ENCODE measurements at regions not wholly inside any gene's neighbourhood (a gene's known extent, or its start where the extent isn't known, plus 50 kb on each side); places are given as distances from the start of the nearest gene placed in this dataset.

DNA sequence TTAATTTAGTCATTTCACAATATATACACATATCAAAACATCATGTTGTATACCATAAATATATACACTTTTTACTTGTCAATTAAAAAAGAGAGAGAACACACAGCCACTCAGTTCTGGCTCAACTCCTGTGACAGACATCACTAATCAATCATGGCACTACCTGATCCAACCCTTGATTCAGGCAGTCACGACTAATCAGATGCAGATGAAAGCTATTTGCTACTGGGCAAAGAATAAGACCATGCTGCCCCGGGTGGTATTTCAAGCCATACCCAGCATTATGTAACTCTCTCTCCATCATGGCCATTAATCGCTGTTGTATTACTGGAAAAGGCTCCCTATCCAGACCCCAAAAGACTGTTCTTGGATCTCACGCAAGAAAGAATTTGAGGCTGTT, 345.7 kb downstream of the HAPSTR1 start:
- WGBS, 2 experiments: 91 to 94% methylated on average over 3 to 4 of the region's 4 CpGs
- no peak overlapping the region for H3K4me3 ChIP-seq (ENCODE audit: insufficient read depth, low read depth, low read length)
- no peak overlapping the region for H3K27ac ChIP-seq (ENCODE audit: insufficient read depth, low read depth, low read length, poor library complexity, severe bottlenecking)
- no peaks in the 10 kb centered on the region for H3K27me3 ChIP-seq (ENCODE audit: control insufficient read depth, insufficient read depth, low read length, poor library complexity, severe bottlenecking)
- no peaks in the 10 kb centered on the region for H3K9me3 ChIP-seq (ENCODE audit: control insufficient read depth, low read length)
- peaks cover 6% of the 10 kb centered on the region for H3K4me1 ChIP-seq (ENCODE audit: control insufficient read depth, insufficient read depth, low read length)
- no peaks in the 10 kb centered on the region for H3K36me3 ChIP-seq (ENCODE audit: control insufficient read depth, insufficient read depth, low read length)

DNA sequence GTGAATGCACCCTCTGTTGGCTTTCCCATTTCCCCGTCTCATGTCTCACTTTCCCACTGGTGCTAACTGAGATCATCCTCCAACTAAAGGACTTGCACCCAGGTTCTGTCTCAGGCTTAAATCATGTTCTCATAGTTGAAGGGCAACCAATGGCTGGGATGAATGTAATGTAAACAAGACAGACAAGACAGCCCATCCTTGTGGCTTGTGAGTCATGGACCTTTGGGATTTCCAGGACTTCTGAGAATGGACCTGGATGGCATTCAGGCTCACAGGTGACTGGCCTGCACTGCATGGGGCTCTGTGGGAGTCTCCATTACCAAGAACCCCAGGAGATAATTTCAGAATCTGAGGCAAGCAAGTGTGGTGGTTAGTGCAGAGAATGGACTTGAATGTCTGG, 347.5 kb downstream of the HAPSTR1 start:
- Histone ChIP-seq H3K27me3 (ENCODE audit: control insufficient read depth, insufficient read depth, low read length, poor library complexity, severe bottlenecking) (no peaks in the 10 kb centered on the region), H3K9me3 (ENCODE audit: control insufficient read depth, low read length) (no peaks in the 10 kb centered on the region), H3K27ac (ENCODE audit: insufficient read depth, low read depth, low read length, poor library complexity, severe bottlenecking) (no peak overlapping the region), H3K36me3 (ENCODE audit: control insufficient read depth, insufficient read depth, low read length) (no peaks in the 10 kb centered on the region), H3K4me3 (ENCODE audit: insufficient read depth, low read depth, low read length) (no peak overlapping the region), H3K4me1 (ENCODE audit: control insufficient read depth, insufficient read depth, low read length) (peaks cover 6% of the 10 kb centered on the region)
- 94 to 100% methylated on average over 1 of the region's 1 CpG for WGBS, 2 experiments

DNA sequence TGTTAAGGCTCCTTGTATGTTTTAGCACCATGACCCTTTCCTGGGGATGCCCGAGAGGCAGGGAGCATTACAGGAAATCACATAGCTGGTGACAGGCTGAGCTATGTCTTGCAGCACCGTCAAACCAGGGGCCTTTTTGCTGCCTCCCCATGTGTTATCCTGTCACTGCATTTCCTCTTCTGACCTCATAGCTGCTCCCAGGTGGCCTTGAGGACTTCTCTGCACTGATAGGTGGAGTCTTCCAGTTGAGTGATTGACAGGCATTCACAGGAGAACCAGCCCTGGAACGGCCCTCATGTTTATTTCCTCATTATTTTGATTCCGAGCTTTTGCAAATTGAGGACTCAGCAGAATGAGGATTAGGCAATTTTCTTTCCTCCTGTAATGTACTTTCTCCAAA, 349.6 kb downstream of the HAPSTR1 start:
- 59 to 61% methylated on average over 4 of the region's 4 CpGs for WGBS, 2 experiments

DNA sequence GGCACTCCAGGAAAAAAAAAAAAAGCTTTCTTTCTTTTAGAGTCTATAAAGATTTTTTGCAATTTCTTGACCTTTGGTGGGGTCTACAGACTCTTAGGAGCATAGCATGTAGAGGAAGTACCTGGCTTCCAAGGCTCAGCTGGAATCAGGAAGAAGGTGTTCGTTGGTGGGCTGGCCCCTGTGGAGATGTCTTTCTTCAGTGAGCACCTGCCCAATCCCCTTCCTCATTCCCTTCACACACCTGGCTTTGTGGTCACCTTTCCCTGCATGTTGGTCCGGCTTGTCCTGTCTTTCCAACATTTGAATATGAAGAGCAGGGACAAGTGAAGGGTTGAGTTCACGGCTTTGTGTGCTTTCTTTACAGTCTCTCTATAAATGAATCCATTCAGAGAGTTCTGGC, 352.4 kb downstream of the HAPSTR1 start:
- 71 to 77% methylated on average over 3 of the region's 3 CpGs for WGBS, 2 experiments
- no peak overlapping the region for H3K27ac ChIP-seq (ENCODE audit: insufficient read depth, low read depth, low read length, poor library complexity, severe bottlenecking)
- no peaks in the 10 kb centered on the region for H3K9me3 ChIP-seq (ENCODE audit: control insufficient read depth, low read length)
- H3K36me3 ChIP-seq (ENCODE audit: control insufficient read depth, insufficient read depth, low read length): no peaks in the 10 kb centered on the region
- H3K27me3 ChIP-seq (ENCODE audit: control insufficient read depth, insufficient read depth, low read length, poor library complexity, severe bottlenecking): no peaks in the 10 kb centered on the region
- peaks cover 6% of the 10 kb centered on the region for H3K4me1 ChIP-seq (ENCODE audit: control insufficient read depth, insufficient read depth, low read length)
- H3K4me3 ChIP-seq (ENCODE audit: insufficient read depth, low read depth, low read length): no peak overlapping the region

More for the DNA sequence above, 349.6 kb downstream of the HAPSTR1 start:
- no peaks in the 10 kb centered on the region for H3K9me3 ChIP-seq (ENCODE audit: control insufficient read depth, low read length)
- no peak overlapping the region for H3K4me3 ChIP-seq (ENCODE audit: insufficient read depth, low read depth, low read length)
- peaks cover 6% of the 10 kb centered on the region for H3K4me1 ChIP-seq (ENCODE audit: control insufficient read depth, insufficient read depth, low read length)
- no peaks in the 10 kb centered on the region for H3K27me3 ChIP-seq (ENCODE audit: control insufficient read depth, insufficient read depth, low read length, poor library complexity, severe bottlenecking)
- H3K27ac ChIP-seq (ENCODE audit: insufficient read depth, low read depth, low read length, poor library complexity, severe bottlenecking): no peak overlapping the region
- no peaks in the 10 kb centered on the region for H3K36me3 ChIP-seq (ENCODE audit: control insufficient read depth, insufficient read depth, low read length)

DNA sequence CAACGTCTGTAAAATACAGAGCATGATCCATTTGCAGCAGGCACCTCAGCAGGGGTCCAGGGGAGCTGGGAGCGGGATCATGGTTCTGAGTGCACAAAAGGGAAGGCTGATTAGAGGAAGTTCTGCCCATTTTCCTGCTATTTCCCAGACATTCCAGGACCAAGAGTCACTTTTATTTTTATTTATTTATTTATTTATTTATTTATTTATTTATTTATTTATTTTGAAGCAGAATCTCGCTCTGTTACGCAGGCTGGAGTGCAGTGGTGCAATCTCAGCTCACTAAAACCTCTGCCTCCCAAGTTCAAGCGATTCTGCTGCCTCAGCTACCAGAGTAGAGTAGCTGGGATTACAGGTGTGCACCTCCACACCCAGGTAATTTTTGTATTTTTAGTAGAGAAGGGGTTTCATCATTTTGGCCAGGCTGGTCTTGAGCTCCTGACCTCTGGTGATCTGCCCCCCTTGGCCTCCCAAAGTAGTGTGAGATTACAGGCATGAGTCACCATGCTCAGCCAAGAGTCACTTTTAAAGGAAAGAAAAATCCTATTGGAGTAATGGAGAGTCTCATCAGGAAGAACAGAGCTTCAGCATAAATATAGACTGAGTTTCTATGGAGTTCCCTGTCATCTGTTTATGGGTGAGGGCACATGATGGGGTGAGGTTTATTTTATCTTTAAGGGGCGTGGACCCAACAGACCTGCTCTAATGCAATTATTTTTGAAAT, 355.2 kb downstream of the HAPSTR1 start:
- Histone ChIP-seq H3K27me3 (ENCODE audit: control insufficient read depth, insufficient read depth, low read length, poor library complexity, severe bottlenecking) (no peaks in the 10 kb centered on the region), H3K27ac (ENCODE audit: insufficient read depth, low read depth, low read length, poor library complexity, severe bottlenecking) (no peak overlapping the region), H3K36me3 (ENCODE audit: control insufficient read depth, insufficient read depth, low read length) (no peaks in the 10 kb centered on the region), H3K9me3 (ENCODE audit: control insufficient read depth, low read length) (no peaks in the 10 kb centered on the region), H3K4me3 (ENCODE audit: insufficient read depth, low read depth, low read length) (no peak overlapping the region), H3K4me1 (ENCODE audit: control insufficient read depth, insufficient read depth, low read length) (no peaks in the 10 kb centered on the region)
- WGBS, 2 experiments: 74% methylated on average over 6 of the region's 6 CpGs

DNA sequence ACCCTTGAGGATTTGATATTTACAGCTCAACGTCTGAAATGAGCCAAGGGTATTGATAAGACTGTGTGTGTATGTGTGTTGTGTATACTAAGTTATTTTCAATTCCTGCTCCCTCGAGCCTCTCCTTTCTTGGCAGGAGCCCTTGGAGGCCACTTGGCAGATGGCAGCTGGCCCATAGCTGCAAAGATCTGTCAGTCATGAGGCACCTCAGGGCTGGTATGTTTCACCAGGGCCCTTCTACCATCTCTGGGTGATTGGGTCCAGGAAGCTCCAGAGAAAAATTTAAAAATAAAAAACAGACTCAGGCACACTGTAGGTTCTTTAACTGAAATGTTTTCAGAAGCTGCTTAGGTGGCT, 355.7 kb downstream of the HAPSTR1 start:
- WGBS, 2 experiments: 91 to 98% methylated on average over 2 of the region's 2 CpGs

DNA sequence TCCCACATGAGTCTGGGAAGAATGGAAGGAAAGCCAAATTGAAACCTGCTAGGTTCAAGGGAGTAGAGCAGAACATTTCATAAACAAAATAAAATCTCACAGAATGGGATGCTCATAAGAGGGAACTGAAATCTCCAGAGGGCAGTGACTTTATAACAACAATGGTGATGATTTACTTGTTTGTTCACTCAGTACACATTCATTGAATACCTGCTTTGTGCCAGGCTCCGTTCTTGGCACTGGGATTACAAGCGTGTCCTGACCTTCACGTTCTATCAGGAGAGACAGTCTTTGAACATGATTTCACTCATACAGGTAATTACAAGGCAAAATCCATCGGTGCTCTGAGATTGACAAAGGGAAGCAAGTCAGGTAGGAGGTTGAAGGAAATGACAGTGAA, 356.3 kb downstream of the HAPSTR1 start:
- WGBS, 2 experiments: 91 to 97% methylated on average over 4 of the region's 4 CpGs
- Histone ChIP-seq H3K4me3 (ENCODE audit: insufficient read depth, low read depth, low read length) (no peak overlapping the region), H3K27ac (ENCODE audit: insufficient read depth, low read depth, low read length, poor library complexity, severe bottlenecking) (no peak overlapping the region), H3K9me3 (ENCODE audit: control insufficient read depth, low read length) (no peaks in the 10 kb centered on the region), H3K27me3 (ENCODE audit: control insufficient read depth, insufficient read depth, low read length, poor library complexity, severe bottlenecking) (no peaks in the 10 kb centered on the region), H3K4me1 (ENCODE audit: control insufficient read depth, insufficient read depth, low read length) (no peaks in the 10 kb centered on the region), H3K36me3 (ENCODE audit: control insufficient read depth, insufficient read depth, low read length) (no peaks in the 10 kb centered on the region)

More for the DNA sequence above, 355.7 kb downstream of the HAPSTR1 start:
- no peak overlapping the region for H3K4me3 ChIP-seq (ENCODE audit: insufficient read depth, low read depth, low read length)
- H3K27me3 ChIP-seq (ENCODE audit: control insufficient read depth, insufficient read depth, low read length, poor library complexity, severe bottlenecking): no peaks in the 10 kb centered on the region
- H3K9me3 ChIP-seq (ENCODE audit: control insufficient read depth, low read length): no peaks in the 10 kb centered on the region
- no peaks in the 10 kb centered on the region for H3K4me1 ChIP-seq (ENCODE audit: control insufficient read depth, insufficient read depth, low read length)
- H3K36me3 ChIP-seq (ENCODE audit: control insufficient read depth, insufficient read depth, low read length): no peaks in the 10 kb centered on the region
- H3K27ac ChIP-seq (ENCODE audit: insufficient read depth, low read depth, low read length, poor library complexity, severe bottlenecking): no peak overlapping the region

DNA sequence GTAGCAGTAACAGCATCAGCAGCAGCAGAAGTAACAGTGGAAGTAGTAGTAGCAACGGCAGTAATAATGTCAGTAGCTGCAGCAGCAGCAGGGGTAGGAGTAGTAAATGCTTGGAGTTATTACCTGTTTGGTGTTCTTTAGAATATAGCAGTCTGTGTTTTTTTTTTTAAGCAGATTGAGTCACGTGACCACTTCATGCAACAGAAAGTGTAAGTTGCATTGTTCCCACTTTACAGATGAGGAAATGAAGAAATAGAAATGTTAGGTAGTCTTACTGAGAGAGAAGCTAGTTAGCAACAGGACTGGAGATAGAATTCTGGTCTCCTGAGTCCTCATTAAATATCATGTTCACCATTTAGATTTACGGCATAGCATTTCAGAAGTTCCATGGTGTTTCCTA, 358.2 kb downstream of the HAPSTR1 start:
- Histone ChIP-seq H3K9me3 (ENCODE audit: control insufficient read depth, low read length) (no peaks in the 10 kb centered on the region), H3K4me3 (ENCODE audit: insufficient read depth, low read depth, low read length) (no peak overlapping the region), H3K4me1 (ENCODE audit: control insufficient read depth, insufficient read depth, low read length) (no peaks in the 10 kb centered on the region), H3K27ac (ENCODE audit: insufficient read depth, low read depth, low read length, poor library complexity, severe bottlenecking) (no peak overlapping the region), H3K36me3 (ENCODE audit: control insufficient read depth, insufficient read depth, low read length) (no peaks in the 10 kb centered on the region), H3K27me3 (ENCODE audit: control insufficient read depth, insufficient read depth, low read length, poor library complexity, severe bottlenecking) (no peaks in the 10 kb centered on the region)
- WGBS, 2 experiments: 95% methylated on average over 3 of the region's 3 CpGs

DNA sequence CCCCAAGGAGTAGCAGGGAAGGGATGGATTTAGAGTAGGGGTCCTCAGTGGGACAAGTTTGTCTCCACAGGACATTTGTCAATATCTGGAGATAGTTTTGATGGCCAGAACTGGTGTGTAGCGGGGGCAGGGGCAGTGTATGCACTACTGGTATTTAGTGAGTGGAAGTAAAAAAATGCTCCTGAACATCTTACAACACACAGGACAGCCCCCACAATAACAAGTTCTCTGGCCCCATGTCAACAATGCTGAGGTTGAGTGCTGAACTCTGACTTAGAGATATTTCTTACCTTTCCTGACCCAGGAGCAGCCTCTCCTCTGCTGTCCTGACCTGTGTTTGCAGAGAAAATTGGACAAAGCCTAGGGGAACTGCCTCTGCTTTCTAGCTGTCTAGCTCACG, 365.8 kb downstream of the HAPSTR1 start:
- Histone ChIP-seq H3K36me3 (ENCODE audit: control insufficient read depth, insufficient read depth, low read length) (no peaks in the 10 kb centered on the region), H3K4me1 (ENCODE audit: control insufficient read depth, insufficient read depth, low read length) (no peaks in the 10 kb centered on the region), H3K9me3 (ENCODE audit: control insufficient read depth, low read length) (no peaks in the 10 kb centered on the region), H3K27me3 (ENCODE audit: control insufficient read depth, insufficient read depth, low read length, poor library complexity, severe bottlenecking) (no peaks in the 10 kb centered on the region), H3K4me3 (ENCODE audit: insufficient read depth, low read depth, low read length) (no peak overlapping the region), H3K27ac (ENCODE audit: insufficient read depth, low read depth, low read length, poor library complexity, severe bottlenecking) (no peak overlapping the region)
- WGBS, 2 experiments: 89 to 100% methylated on average over 2 of the region's 2 CpGs

DNA sequence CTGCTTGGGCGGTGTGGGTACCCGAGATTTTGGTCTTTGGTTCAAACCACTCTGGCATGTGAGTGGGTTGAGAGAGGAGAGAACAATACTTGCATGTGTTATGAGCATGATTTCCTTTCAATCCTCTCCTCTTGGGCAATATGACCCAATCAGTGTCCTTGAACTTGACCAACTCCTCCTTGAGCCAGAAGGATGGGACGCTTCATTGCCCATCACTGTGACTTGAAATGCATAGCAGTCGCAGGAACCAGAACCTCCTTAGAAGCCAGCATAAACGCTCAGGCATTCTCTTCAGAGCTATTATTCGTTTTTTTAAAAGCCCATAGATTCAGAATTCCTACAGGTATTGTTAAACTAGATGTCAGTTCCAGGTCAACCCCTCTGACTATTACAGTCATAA, 367.4 kb downstream of the HAPSTR1 start:
- Histone ChIP-seq H3K9me3 (ENCODE audit: control insufficient read depth, low read length) (no peaks in the 10 kb centered on the region), H3K27ac (ENCODE audit: insufficient read depth, low read depth, low read length, poor library complexity, severe bottlenecking) (no peak overlapping the region), H3K4me3 (ENCODE audit: insufficient read depth, low read depth, low read length) (no peak overlapping the region), H3K36me3 (ENCODE audit: control insufficient read depth, insufficient read depth, low read length) (no peaks in the 10 kb centered on the region), H3K27me3 (ENCODE audit: control insufficient read depth, insufficient read depth, low read length, poor library complexity, severe bottlenecking) (no peaks in the 10 kb centered on the region), H3K4me1 (ENCODE audit: control insufficient read depth, insufficient read depth, low read length) (no peaks in the 10 kb centered on the region)
- 94 to 96% methylated on average over 6 of the region's 6 CpGs for WGBS, 2 experiments

DNA sequence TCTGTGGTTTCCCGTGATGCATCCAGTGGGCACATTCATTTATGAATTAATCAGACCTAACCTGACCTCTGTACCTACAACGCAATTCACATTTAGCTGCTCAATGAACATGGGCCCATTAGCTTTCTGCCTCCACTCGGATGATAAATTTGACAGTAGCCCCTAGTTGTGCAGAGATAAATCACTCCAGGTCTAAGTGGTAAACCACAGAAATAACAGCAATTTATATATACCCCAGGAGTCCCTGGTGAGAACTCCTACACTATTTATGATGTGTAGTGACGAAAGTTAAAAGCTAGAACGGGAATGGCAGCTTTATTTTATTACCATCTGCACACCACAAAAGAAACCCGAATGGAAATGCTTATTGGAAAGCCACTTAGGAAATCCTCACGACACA, 371.5 kb downstream of the HAPSTR1 start:
- H3K27ac ChIP-seq (ENCODE audit: insufficient read depth, low read depth, low read length, poor library complexity, severe bottlenecking): no peak overlapping the region
- H3K36me3 ChIP-seq (ENCODE audit: control insufficient read depth, insufficient read depth, low read length): no peaks in the 10 kb centered on the region
- H3K9me3 ChIP-seq (ENCODE audit: control insufficient read depth, low read length): no peaks in the 10 kb centered on the region
- no peaks in the 10 kb centered on the region for H3K4me1 ChIP-seq (ENCODE audit: control insufficient read depth, insufficient read depth, low read length)
- H3K4me3 ChIP-seq (ENCODE audit: insufficient read depth, low read depth, low read length): no peak overlapping the region
- H3K27me3 ChIP-seq (ENCODE audit: control insufficient read depth, insufficient read depth, low read length, poor library complexity, severe bottlenecking): no peaks in the 10 kb centered on the region
- WGBS, 2 experiments: 97% methylated on average over 6 to 7 of the region's 7 CpGs

All from ectodermal cell (in vitro differentiated cells).